GM19438 (cell line): ENCODE measurements at regions not wholly inside any gene's neighbourhood (a gene's known extent, or its start where the extent isn't known, plus 50 kb on each side); places are given as distances from the start of the nearest gene placed in this dataset.

ENCODE experiments used
- ATAC-seq: cut with Tn5 transposase; IDR thresholded peaks from one replicate; pipeline ENCODE4 v1.9.1; 2021; ENCODE audit warnings: low read depth; ENCODE audit not compliant: unreplicated experiment

GRCh38 chr10:128277267-128277840, 151.1 kb upstream of the MKI67 start:
- no peak for ATAC-seq

GRCh38 chr10:128278362-128278761, 152.1 kb upstream of the MKI67 start:
- ATAC-seq, result no peak

- no peak for ATAC-seq
These were observed 154.0 kb upstream of the MKI67 start for GRCh38 chr10:128280271-128280670.

- no peak for ATAC-seq
These were observed 155.1 kb upstream of the MKI67 start for GRCh38 chr10:128281343-128281742.

GRCh38 chr10:128281861-128282260, 155.6 kb upstream of the MKI67 start:
- ATAC-seq, result no peak

- ATAC-seq, result no peak
These were observed 160.0 kb upstream of the MKI67 start for GRCh38 chr10:128286141-128286761.

GRCh38 chr10:128286762-128287500, 160.7 kb upstream of the MKI67 start:
- ATAC-seq, result no peak

- ATAC-seq, result no peak
These were observed 161.7 kb upstream of the MKI67 start for GRCh38 chr10:128287921-128288320.

- ATAC-seq, result no peak
These were observed 163.4 kb upstream of the MKI67 start for GRCh38 chr10:128289621-128290020.

GRCh38 chr10:128295003-128295402, 168.8 kb upstream of the MKI67 start:
- ATAC-seq, result no peak

- ATAC-seq, result no peak
These were observed 170.2 kb upstream of the MKI67 start for GRCh38 chr10:128296253-128297007.

- no peak for ATAC-seq
These were observed 171.6 kb upstream of the MKI67 start for GRCh38 chr10:128297709-128298378.

GRCh38 chr10:128298587-128298986, 172.4 kb upstream of the MKI67 start:
- no peak for ATAC-seq

- ATAC-seq, result no peak
These were observed 174.1 kb upstream of the MKI67 start for GRCh38 chr10:128300290-128300824.

GRCh38 chr10:128301051-128301450, 174.8 kb upstream of the MKI67 start:
- no peak for ATAC-seq

GRCh38 chr10:128302808-128303207, 176.6 kb upstream of the MKI67 start:
- no peak for ATAC-seq

GRCh38 chr10:128304271-128304670, 178.0 kb upstream of the MKI67 start:
- no peak for ATAC-seq

GRCh38 chr10:128305601-128306345, 179.6 kb upstream of the MKI67 start:
- no peak for ATAC-seq

GRCh38 chr10:128306535-128306934, 180.3 kb upstream of the MKI67 start:
- ATAC-seq, result no peak

GRCh38 chr10:128306966-128307365, 180.7 kb upstream of the MKI67 start:
- no peak for ATAC-seq
